HCT116 (cell line): ENCODE measurements at regions not wholly inside any gene's neighbourhood (a gene's known extent, or its start where the extent isn't known, plus 50 kb on each side); places are given as distances from the start of the nearest gene placed in this dataset.

Experiments used
- ATAC-seq: fragments of 200-7000 bp; cut with Tn5 transposase; 2 replicates; pipeline ENCODE4 v1.9.1; 2020; ENCODE audit warnings: mild to moderate bottlenecking, moderate library complexity
- BruUV-seq: library from RNA; stranded (reverse); fragments of 400-500 nt; replicated peaks from 2 replicates; lab custom pipeline; 2021; lab: Mats Ljungman, UMichigan
- CTCF ChIA-PET: fragments of 300-600 bp; sonication (Branson Sonifier 250); formaldehyde crosslinking; loops from one replicate; lab custom pipeline; 2021; ENCODE audit warnings: antibody characterized with exemption; lab: Charles Lee
- POLR2A ChIA-PET: fragments of 300-600, 350-600 bp; sonication (Branson Sonifier 250); formaldehyde crosslinking; loops from one replicate; lab custom pipeline; 2021; ENCODE audit warnings: antibody characterized with exemption; lab: Charles Lee
- RAD21 ChIA-PET, 2 experiments: fragments of 300-600 bp; sonication (Branson Sonifier 250); formaldehyde crosslinking; loops; one replicate each; lab custom pipeline; 2023; ENCODE audit warnings: low total read pairs in 2 of 2; ENCODE audit not compliant: uncharacterized antibody in 2 of 2, unreplicated experiment in 2 of 2, low non-redundant PET in 1 of 2; lab: Charles Lee
- DNase-seq: peaks from one replicate; pipeline ENCODE4 v3.0.0-alpha.2; 2010; ENCODE audit warnings: low read depth, low spot score
- H2AFZ ChIP-seq: fragments of 200-600 bp; shearing (Covaris generic), sonication (generic); 2 replicates; pipeline ENCODE4 v1.6.1; 2017; ENCODE audit warnings: low read depth, mixed run types, mixed read lengths, antibody characterized with exemption, low read length; ENCODE audit not compliant: poor library complexity, severe bottlenecking
- H3K27ac ChIP-seq: 2 replicates; pipeline ENCODE4 v1.5.1; 2012; ENCODE audit warnings: low read depth, low read length
- H3K27me3 ChIP-seq: fragments of 200-600 bp; sonication (generic); 2 replicates; pipeline ENCODE4 v1.6.1; 2016; ENCODE audit warnings: mixed run types, low read length, mixed read lengths; ENCODE audit not compliant: insufficient read depth
- H3K36me3 ChIP-seq, 2 experiments: fragments of 200-500 bp in 1 of 2; fragments of 200-600 bp in 1 of 2; sonication (Bioruptor generic) in 1 of 2; sonication (generic) in 1 of 2; 2 replicates each; pipeline versions ENCODE4 v1.5.1 to v1.6.1; 2014 to 2016; ENCODE audit warnings: low read length in 2 of 2, inconsistent platforms in 1 of 2, mixed read lengths in 1 of 2, mixed run types in 1 of 2; ENCODE audit not compliant: insufficient read depth in 2 of 2, control insufficient read depth in 1 of 2
- H3K4me1 ChIP-seq, 2 experiments: fragments of 200-600 bp in 1 of 2; sonication (generic) in 1 of 2; 2 replicates each; pipeline versions ENCODE4 v1.5.1 to v1.6.1; 2012 to 2017; ENCODE audit warnings: low read length in 2 of 2, inconsistent platforms in 1 of 2, mild to moderate bottlenecking in 1 of 2, mixed read lengths in 1 of 2, mixed run types in 1 of 2, moderate library complexity in 1 of 2; ENCODE audit not compliant: insufficient read depth in 2 of 2, control insufficient read depth in 1 of 2
- H3K4me2 ChIP-seq: fragments of 200-600 bp; sonication (generic); 2 replicates; pipeline ENCODE4 v1.6.1; 2017; ENCODE audit warnings: mixed run types, low read length, mixed read lengths
- H3K4me3 ChIP-seq, 2 experiments: fragments of 200-600 bp in 1 of 2; sonication (generic) in 1 of 2; replicated peaks in 1 of 2; 2 replicates each; pipeline ENCODE4 v1.5.1; 2011 to 2016; ENCODE audit warnings: low read length in 2 of 2, control low read depth in 1 of 2, low read depth in 1 of 2, mild to moderate bottlenecking in 1 of 2, mixed read lengths in 1 of 2, mixed run types in 1 of 2
- H3K79me2 ChIP-seq: fragments of 200-600 bp; sonication (generic); 2 replicates; pipeline ENCODE4 v1.6.1; 2017; ENCODE audit warnings: mild to moderate bottlenecking, mixed run types, low read length, moderate library complexity, mixed read lengths; ENCODE audit not compliant: insufficient read depth
- H3K9ac ChIP-seq: fragments of 200-600 bp; sonication (generic); 2 replicates; pipeline ENCODE4 v1.6.1; 2016; ENCODE audit warnings: low read length, mixed read lengths
- H3K9me2 ChIP-seq: fragments of 200-600 bp; sonication (generic), shearing (Covaris generic); 2 replicates; pipeline ENCODE4 v1.6.1; 2017; ENCODE audit warnings: mixed run types, mild to moderate bottlenecking, moderate library complexity; ENCODE audit not compliant: insufficient read depth
- H3K9me3 ChIP-seq, 2 experiments: fragments of 200-500 bp in 1 of 2; fragments of 200-600 bp in 1 of 2; sonication (Bioruptor generic) in 1 of 2; sonication (generic) in 1 of 2; 2 replicates each; pipeline ENCODE4 v1.6.1; 2014 to 2017; ENCODE audit warnings: low read length in 2 of 2, mixed read lengths in 2 of 2, inconsistent platforms in 1 of 2, low read depth in 1 of 2, mild to moderate bottlenecking in 1 of 2, mixed run types in 1 of 2, moderate library complexity in 1 of 2; ENCODE audit not compliant: control insufficient read depth in 1 of 2, insufficient read depth in 1 of 2
- H4K20me1 ChIP-seq: fragments of 200-600 bp; sonication (generic), shearing (Covaris generic); 2 replicates; pipeline ENCODE4 v1.6.1; 2017; ENCODE audit warnings: mixed run types, mild to moderate bottlenecking, moderate library complexity; ENCODE audit not compliant: insufficient read depth
- ATF3 ChIP-seq: IDR thresholded peaks from 2 replicates; pipeline ENCODE4 v1.6.1; 2012
- CBX3 ChIP-seq: IDR thresholded peaks from 2 replicates; pipeline ENCODE4 v1.6.1; 2012; ENCODE audit warnings: low read depth
- CEBPB ChIP-seq: IDR thresholded peaks from 2 replicates; pipeline ENCODE4 v1.6.1; 2012; ENCODE audit warnings: low read depth
- ELF1 ChIP-seq: IDR thresholded peaks from 2 replicates; pipeline ENCODE4 v1.6.1; 2012; ENCODE audit warnings: low read depth, borderline replicate concordance
- EZH2 ChIP-seq: fragments of 200-600 bp; sonication (generic); IDR thresholded peaks from 2 replicates; pipeline ENCODE4 v1.6.1; 2017; ENCODE audit warnings: antibody characterized with exemption, mixed run types
- EZH2phosphoT487 ChIP-seq: fragments of 200-600 bp; IDR thresholded peaks from 2 replicates; pipeline ENCODE4 v1.6.1; 2018; ENCODE audit warnings: antibody characterized with exemption, borderline replicate concordance
- FOSL1 ChIP-seq: IDR thresholded peaks from 2 replicates; pipeline ENCODE4 v1.6.1; 2012; ENCODE audit warnings: low read depth
- MAX ChIP-seq: IDR thresholded peaks from 2 replicates; pipeline ENCODE4 v1.6.1; 2012
- POLR2A ChIP-seq: IDR thresholded peaks from 2 replicates; pipeline ENCODE4 v1.7.0; 2011; ENCODE audit warnings: borderline replicate concordance; ENCODE audit not compliant: insufficient read depth, insufficient read length; ENCODE audit errors: extremely low read depth
- POLR2AphosphoS5 ChIP-seq: IDR thresholded peaks from 2 replicates; pipeline ENCODE4 v1.6.1; 2011; ENCODE audit warnings: mild to moderate bottlenecking, low read depth, low read length, moderate library complexity
- SP1 ChIP-seq: IDR thresholded peaks from 2 replicates; pipeline ENCODE4 v1.6.1; 2012; ENCODE audit warnings: low read depth
- SRF ChIP-seq: IDR thresholded peaks from 2 replicates; pipeline ENCODE4 v1.6.1; 2012; ENCODE audit warnings: low read depth
- TCF7L2 ChIP-seq: IDR thresholded peaks from 2 replicates; pipeline ENCODE4 v1.7.0; 2011; ENCODE audit warnings: borderline replicate concordance, inconsistent platforms; ENCODE audit not compliant: insufficient read depth, insufficient read length; ENCODE audit errors: extremely low read depth
- YY1 ChIP-seq: IDR thresholded peaks from 2 replicates; pipeline ENCODE4 v1.6.1; 2011; ENCODE audit warnings: low read length, low read depth, moderate library complexity, mild to moderate bottlenecking; ENCODE audit not compliant: insufficient replicate concordance; ENCODE audit errors: extremely low read depth
- ZFX ChIP-seq: fragments of 450-650 bp; IDR thresholded peaks from 2 replicates; pipeline ENCODE4 v1.6.1; 2017
- ZNF274 ChIP-seq: fragments of 200-500 bp; sonication (Bioruptor generic); IDR thresholded peaks from 2 replicates; pipeline ENCODE4 v1.6.1; 2014; ENCODE audit warnings: mild to moderate bottlenecking, low read depth, low read length, inconsistent platforms
- intact Hi-C: fragments of 100-400 bp; cut with micrococcal nuclease; formaldehyde crosslinking; loops from 2 replicates; pipeline ENCODE4 v1.10.0; 2022
- TF ChIP-seq, protein P1 (sequence below), 3 experiments: fragments of 200-600 bp in 1 of 3; sonication (generic) in 1 of 3; IDR thresholded peaks in 2 of 3; conservative IDR thresholded peaks in 1 of 3; 2 replicates each; pipeline ENCODE4 v1.5.1; 2012 to 2017; ENCODE audit warnings: low read depth in 2 of 3, low read length in 2 of 3, antibody characterized with exemption in 1 of 3, borderline replicate concordance in 1 of 3, control low read depth in 1 of 3, mild to moderate bottlenecking in 1 of 3, mixed read lengths in 1 of 3, mixed run types in 1 of 3, moderate library complexity in 1 of 3; ENCODE audit not compliant: insufficient read depth in 1 of 3

- no peak for TF ChIP-seq ZFX
- no peak for TF ChIP-seq EZH2phosphoT487
- no peak for TF ChIP-seq MAX
- TF ChIP-seq SRF, result no peak
- no peak for TF ChIP-seq SP1
- TF ChIP-seq ZNF274, result no peak
- no peak for TF ChIP-seq TCF7L2
- TF ChIP-seq, protein P1, sequence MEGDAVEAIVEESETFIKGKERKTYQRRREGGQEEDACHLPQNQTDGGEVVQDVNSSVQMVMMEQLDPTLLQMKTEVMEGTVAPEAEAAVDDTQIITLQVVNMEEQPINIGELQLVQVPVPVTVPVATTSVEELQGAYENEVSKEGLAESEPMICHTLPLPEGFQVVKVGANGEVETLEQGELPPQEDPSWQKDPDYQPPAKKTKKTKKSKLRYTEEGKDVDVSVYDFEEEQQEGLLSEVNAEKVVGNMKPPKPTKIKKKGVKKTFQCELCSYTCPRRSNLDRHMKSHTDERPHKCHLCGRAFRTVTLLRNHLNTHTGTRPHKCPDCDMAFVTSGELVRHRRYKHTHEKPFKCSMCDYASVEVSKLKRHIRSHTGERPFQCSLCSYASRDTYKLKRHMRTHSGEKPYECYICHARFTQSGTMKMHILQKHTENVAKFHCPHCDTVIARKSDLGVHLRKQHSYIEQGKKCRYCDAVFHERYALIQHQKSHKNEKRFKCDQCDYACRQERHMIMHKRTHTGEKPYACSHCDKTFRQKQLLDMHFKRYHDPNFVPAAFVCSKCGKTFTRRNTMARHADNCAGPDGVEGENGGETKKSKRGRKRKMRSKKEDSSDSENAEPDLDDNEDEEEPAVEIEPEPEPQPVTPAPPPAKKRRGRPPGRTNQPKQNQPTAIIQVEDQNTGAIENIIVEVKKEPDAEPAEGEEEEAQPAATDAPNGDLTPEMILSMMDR (IDR thresholded peaks at IDR 0.05 in 2 of 3, conservative IDR thresholded peaks at IDR 0.05 in 1 of 3; ENCODE audit: borderline replicate concordance in 1 of 3, insufficient read depth in 1 of 3, low read depth in 2 of 3, low read length in 2 of 3), result no peak
- no peak for TF ChIP-seq CEBPB
- TF ChIP-seq POLR2A, result no peak
- TF ChIP-seq POLR2AphosphoS5, result no peak
- no peak for TF ChIP-seq ELF1
- no peak for TF ChIP-seq YY1
- TF ChIP-seq EZH2, result no peak
- TF ChIP-seq CBX3, result no peak
- TF ChIP-seq ATF3, result no peak
- TF ChIP-seq FOSL1, result no peak
- TF ChIP-seq, all 23 proteins: peak for 0
- Histone ChIP-seq H3K4me2 (no peak overlapping the region), H3K27me3 (peaks cover 31% of the 10 kb centered on the region), H2AFZ (no peak overlapping the region), H3K4me3 (no peak overlapping the region), H3K4me1 (no peaks in the 10 kb centered on the region), H3K9ac (no peak overlapping the region), H3K9me2 (no peaks in the 10 kb centered on the region), H3K36me3 (no peaks in the 10 kb centered on the region), H3K79me2 (no peaks in the 10 kb centered on the region), H3K27ac (no peak overlapping the region), H4K20me1 (no peaks in the 10 kb centered on the region), H3K9me3 (no peaks in the 10 kb centered on the region)
- BruUV-seq, result no TSS peak
- POLR2A ChIA-PET, result no interaction called here
- DNase-seq (no peak), ATAC-seq (no peak)
- RAD21 ChIA-PET, result no interaction called here
- intact Hi-C loops, result no loop called here
- CTCF ChIA-PET, result no interaction called here
Measured at GRCh38 chr6:19994909-19995308, 157.7 kb downstream of the ID4 start.
